22Rv1 (cell line): ENCODE measurements at regions not wholly inside any gene's neighbourhood (a gene's known extent, or its start where the extent isn't known, plus 50 kb on each side); places are given as distances from the start of the nearest gene placed in this dataset.
"Not testable (repeated sequence)": the region's sequence is repeated elsewhere in the genome, so short reads cannot be mapped to it uniquely, and the experiment has no call there.

Experiments
- H3K27ac ChIP-seq: fragments of 450-650 bp; 2 replicates; pipeline ENCODE4 v1.5.1; 2017
- ZFX ChIP-seq: fragments of 450-650 bp; IDR thresholded peaks from 2 replicates; pipeline ENCODE4 v1.6.1; 2017; ENCODE audit warnings: antibody characterized with exemption, borderline replicate concordance
- TF ChIP-seq, protein P1 (sequence below): fragments of 450-650 bp; IDR thresholded peaks from 2 replicates; pipeline ENCODE4 v1.5.1; 2017; ENCODE audit warnings: mild to moderate bottlenecking

DNA sequence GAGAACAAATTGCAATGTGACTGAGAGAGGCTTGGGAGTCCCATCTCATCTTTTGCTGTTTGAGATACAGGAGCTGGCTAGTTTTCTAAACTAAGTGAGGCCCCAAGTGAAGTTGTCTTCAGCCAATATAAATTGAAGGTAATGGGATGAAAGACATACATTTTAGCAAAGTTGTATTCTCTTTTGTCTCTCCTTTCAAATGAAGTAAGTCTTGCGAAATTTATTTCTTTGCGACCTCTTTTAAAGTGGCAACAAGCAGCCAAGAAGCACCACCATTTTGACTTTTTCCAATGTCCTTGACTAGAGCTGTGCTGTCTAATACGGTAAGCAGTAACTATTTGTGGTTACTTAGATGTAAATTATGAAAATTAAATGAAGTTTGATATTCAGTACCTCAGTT is 385.7 kb downstream of the USP25 start:
- TF ChIP-seq, protein P1, sequence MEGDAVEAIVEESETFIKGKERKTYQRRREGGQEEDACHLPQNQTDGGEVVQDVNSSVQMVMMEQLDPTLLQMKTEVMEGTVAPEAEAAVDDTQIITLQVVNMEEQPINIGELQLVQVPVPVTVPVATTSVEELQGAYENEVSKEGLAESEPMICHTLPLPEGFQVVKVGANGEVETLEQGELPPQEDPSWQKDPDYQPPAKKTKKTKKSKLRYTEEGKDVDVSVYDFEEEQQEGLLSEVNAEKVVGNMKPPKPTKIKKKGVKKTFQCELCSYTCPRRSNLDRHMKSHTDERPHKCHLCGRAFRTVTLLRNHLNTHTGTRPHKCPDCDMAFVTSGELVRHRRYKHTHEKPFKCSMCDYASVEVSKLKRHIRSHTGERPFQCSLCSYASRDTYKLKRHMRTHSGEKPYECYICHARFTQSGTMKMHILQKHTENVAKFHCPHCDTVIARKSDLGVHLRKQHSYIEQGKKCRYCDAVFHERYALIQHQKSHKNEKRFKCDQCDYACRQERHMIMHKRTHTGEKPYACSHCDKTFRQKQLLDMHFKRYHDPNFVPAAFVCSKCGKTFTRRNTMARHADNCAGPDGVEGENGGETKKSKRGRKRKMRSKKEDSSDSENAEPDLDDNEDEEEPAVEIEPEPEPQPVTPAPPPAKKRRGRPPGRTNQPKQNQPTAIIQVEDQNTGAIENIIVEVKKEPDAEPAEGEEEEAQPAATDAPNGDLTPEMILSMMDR, result no peak
- no peak for TF ChIP-seq ZFX

DNA sequence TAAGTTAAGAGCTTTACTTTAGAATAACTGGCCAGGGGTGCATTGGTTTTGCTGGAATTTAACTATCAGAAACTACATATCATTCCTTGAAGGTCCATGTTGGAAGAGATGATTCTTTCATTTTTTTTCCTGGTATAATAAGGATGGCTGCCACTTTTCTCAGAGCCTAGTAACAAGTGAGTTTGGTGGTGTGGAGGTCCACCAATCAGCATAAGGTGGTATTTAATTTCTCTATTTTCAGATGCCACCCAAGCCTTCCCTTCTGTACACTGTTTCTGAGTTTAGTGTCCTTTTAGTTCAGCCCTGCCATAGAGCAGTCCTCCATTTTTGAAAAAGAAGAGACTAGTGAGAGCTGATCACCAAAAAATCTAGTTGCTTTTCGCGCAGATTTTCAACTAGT is 386.3 kb downstream of the USP25 start:
- H3K27ac ChIP-seq, result no peak overlapping the region
- TF ChIP-seq, protein P1, result no peak
- no peak for TF ChIP-seq ZFX

More for the DNA sequence above, 385.7 kb downstream of the USP25 start:
- no peak overlapping the region for H3K27ac ChIP-seq

DNA sequence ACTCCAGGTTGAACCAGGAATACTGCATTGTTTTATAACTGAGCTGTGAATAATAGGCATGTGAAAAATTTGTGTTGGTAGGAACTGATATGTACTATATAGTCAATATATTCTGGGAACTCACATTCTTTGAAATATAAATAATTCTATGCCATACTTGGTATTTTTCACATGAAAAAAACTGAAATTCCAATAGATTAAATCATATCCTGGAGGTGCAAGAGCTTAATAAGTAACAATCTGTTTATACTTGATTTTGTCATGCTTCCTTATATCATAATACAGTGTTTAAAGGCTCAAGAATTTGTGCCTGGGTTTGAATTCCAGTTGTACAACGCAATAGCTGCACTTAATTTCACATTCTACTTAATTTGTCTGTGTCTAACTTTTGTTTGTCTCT is 387.0 kb downstream of the USP25 start:
- TF ChIP-seq ZFX, result no peak
- TF ChIP-seq, protein P1, result no peak
- no peak overlapping the region for H3K27ac ChIP-seq

DNA sequence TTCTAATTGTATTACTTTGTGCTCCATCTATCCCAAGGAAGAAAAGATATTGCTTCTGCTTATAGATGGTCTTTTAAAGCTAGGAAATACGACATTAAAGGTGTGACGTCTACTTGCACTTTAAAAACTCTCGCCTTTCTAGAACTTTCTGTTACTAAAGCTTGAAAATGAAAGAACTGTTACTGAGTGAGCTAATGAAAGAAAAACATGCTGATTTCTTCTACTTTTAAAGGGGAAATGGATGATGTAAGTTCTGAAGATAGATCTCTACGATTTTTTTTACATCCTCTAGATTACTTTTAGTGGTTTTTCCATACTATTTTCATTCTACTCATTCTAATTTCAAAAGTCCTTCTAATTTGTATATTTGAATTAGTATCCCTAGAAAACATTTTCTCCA is 387.5 kb downstream of the USP25 start:
- no peak overlapping the region for H3K27ac ChIP-seq
- TF ChIP-seq, protein P1, result no peak

DNA sequence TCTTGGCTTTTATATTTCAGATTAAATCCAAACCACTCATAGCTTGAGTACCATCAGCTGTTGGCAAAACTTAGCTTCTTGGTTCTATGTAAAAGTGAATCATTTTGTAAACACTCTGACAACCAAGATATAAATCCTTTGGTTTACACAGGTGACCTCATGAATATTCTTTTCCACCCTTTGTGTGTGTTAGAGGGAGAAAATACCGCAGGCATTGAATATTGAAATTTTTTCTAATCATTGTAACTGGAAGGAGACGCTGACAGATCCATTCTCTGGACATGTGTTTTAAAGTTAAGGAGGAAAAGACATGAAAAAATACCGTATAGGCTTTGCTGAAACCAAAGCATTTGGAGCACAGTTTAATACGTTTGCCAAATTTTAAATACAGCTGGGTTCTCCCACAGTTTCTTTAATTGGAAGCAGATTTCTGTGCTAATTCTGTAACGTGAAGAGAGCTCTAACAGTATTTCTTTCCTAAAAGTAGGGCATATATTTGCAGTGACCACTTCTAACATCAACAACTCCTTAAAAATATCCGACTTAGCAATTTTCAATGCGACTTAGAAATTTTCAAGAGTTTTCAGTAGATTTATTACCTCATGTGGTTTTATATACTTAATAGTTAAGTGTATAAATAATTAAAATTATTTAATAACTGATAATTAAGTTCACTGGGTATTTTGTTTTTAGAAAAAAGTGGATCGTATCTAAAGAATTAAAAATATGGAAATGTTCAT is 388.2 kb downstream of the USP25 start:
- no peak for TF ChIP-seq ZFX
- TF ChIP-seq, protein P1, result no peak
- no peak overlapping the region for H3K27ac ChIP-seq

DNA sequence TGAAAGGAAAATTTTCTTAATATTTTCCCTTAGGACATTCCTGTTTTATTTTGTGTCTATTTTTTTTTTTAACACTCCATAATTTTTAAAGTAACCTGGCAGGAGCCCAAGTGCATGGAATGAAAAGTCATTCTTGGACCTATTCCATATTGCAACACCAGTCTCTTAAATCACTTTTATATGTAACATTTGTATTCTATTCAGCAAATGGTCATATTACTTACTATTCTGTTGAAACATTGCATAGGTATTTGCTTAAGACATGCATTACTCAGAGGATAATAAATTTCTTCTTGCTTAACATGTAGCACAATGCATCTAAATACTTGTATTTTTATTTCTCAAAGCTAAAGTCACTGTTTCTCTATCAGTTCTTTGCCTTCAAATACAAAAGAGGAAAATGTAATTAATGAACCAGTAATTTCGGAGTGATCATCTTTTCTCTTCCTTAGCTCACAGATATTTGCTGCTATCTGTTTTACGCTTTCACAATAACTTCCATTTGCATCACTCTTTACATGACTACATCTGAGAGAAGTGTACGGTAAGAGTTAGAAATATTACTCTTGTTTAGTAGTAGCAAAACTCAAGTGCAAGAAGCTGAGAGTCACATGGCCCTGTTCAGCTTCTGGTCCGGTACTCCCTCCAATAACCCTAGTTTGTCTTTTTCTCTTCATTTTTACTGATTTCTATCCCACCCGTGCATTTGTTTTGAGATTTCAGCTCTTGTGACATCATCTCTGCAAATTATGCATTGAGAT is 394.8 kb downstream of the USP25 start:
- TF ChIP-seq ZFX, result no peak
- TF ChIP-seq, protein P1, result no peak
- no peak overlapping the region for H3K27ac ChIP-seq

DNA sequence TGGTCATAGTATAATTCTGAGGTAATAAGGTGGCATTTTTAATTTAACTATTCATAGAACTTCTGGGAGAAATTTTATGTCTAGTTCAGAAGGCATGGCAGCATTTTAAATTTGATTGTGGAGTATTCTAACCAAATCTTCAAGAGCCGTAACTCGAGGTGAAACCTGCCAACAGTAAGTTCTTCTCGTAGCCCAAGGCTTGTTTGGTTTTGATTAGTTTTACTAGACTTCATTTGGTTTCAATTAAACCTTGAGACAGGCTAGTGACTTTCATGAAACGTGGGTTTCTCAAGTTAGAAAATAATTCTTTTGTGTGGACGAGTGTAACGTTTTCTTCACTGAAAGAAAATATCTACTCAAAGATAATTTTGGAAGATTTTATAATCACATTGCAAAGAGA is 395.5 kb downstream of the USP25 start:
- no peak for TF ChIP-seq ZFX
- TF ChIP-seq, protein P1, result no peak
- no peak overlapping the region for H3K27ac ChIP-seq

DNA sequence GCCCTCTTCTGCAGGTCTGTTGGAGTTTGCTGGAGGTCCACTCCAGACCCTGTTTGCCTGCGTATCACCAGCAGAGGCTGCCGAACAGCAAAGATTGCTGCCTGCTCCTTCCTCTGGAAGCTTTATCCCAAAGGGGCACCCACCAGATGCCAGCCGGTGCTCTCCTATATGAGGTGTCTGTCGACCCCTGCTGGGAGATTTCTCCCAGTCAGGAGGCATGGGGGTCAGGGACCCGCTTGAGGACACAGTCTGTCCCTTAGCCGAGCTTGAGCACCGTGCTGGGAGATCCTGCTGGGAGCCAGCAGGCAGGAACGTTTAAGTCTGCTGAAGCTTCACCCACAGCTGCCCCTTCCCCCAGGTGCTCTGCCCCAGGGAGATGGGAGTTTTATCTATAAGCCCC is 402.7 kb downstream of the USP25 start:
- not testable (repeated sequence) for H3K27ac ChIP-seq
